ENCODE measurements at regions not wholly inside any gene's neighbourhood (a gene's known extent, or its start where the extent isn't known, plus 50 kb on each side); places are given as distances from the start of the nearest gene placed in this dataset.

DNA sequence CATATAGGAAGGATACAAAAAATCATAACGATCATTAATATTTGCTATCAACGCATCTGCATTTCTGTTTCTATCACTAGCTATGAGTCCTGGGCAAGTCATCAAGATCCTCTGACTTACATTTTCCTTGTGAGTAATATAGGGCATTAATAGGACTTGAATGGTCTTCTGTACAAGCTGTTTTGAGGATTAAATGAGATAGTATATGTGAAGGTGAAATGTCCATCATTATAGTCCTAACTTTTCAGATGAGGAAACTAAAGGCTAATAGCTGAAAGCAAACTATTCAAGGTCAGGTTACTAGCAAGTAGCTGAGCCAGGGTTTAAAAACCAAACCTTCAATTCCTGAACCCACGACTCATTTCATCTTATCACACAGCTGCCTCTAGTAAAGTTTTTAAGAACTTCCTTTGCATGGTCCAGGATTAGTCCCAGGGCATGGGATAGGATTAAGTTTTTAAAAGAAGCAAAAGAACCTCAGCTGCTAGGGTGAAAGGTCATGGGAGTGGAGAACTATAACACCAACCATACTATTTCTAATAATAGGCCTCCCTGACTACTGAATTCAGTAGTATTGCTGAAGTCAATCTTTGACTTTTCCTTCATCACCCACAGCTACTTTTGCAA lies 101.4 kb upstream of the ADAMTS20 start:
- no peak overlapping the region for H3K27ac ChIP-seq (ENCODE audit: extremely low read depth, low read depth, low read length)
- H3K4me3 ChIP-seq (ENCODE audit: low read depth, low read length): no peak overlapping the region
- ChIA-PET POLR2A (no interaction called here), CTCF (no interaction called here)
- H3K4me1 ChIP-seq (ENCODE audit: control insufficient read depth, insufficient read depth, low read length): no peaks in the 10 kb centered on the region
- H3K36me3 ChIP-seq (ENCODE audit: control insufficient read depth in 2 of 2, insufficient read depth in 1 of 2, low read length in 2 of 2): no peaks in the 10 kb centered on the region
- no peak for TF ChIP-seq SP7 (tag by site-specific recombination; IDR thresholded peaks at IDR 0.05)
- TF ChIP-seq, protein P1, sequence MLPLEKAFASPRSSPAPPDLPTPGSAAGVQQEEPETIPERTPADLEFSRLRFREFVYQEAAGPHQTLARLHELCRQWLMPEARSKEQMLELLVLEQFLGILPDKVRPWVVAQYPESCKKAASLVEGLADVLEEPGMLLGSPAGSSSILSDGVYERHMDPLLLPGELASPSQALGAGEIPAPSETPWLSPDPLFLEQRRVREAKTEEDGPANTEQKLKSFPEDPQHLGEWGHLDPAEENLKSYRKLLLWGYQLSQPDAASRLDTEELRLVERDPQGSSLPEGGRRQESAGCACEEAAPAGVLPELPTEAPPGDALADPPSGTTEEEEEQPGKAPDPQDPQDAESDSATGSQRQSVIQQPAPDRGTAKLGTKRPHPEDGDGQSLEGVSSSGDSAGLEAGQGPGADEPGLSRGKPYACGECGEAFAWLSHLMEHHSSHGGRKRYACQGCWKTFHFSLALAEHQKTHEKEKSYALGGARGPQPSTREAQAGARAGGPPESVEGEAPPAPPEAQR (tag by site-specific recombination; IDR thresholded peaks at IDR 0.05): no peak
- TF ChIP-seq ZNF664 (tag by site-specific recombination; IDR thresholded peaks at IDR 0.05): peak; percentile 95
- TF ChIP-seq IKZF3 (tag by site-specific recombination; IDR thresholded peaks at IDR 0.05): no peak
- TF ChIP-seq HIC1 (tag by site-specific recombination; IDR thresholded peaks at IDR 0.05): no peak
- TF ChIP-seq ZNF521 (tag by site-specific recombination; IDR thresholded peaks at IDR 0.05): no peak
- TF ChIP-seq ZBTB6 (tag by site-specific recombination; IDR thresholded peaks at IDR 0.05): no peak
- H3K9me3 ChIP-seq (ENCODE audit: control insufficient read depth, insufficient read depth, low read depth, low read length): no peaks in the 10 kb centered on the region

DNA sequence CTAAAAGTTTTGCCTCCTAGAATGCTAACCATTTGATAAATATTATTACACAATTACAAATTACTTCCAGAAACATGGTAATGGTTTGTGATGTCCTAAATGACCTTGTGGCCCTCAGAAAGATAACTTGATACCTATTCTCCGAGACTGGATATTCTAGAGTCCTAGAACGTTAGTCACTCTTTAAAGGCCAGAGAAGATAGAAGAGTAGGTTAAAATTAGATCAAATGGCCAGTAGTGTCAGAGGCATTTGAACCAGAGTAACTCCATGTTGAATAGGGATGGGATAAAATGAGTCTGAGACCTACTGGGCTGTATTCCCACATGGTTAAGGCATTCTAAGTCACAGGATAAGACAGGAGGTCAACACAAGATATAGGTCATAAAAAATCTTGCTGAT lies 96.6 kb upstream of the ADAMTS20 start:
- POLR2A ChIA-PET: no interaction called here

More for the DNA sequence above, 96.6 kb upstream of the ADAMTS20 start:
- Histone ChIP-seq H3K36me3 (ENCODE audit: control insufficient read depth in 2 of 2, insufficient read depth in 1 of 2, low read length in 2 of 2) (no peaks in the 10 kb centered on the region), H3K27ac (ENCODE audit: extremely low read depth, low read depth, low read length) (no peak overlapping the region), H3K4me1 (ENCODE audit: control insufficient read depth, insufficient read depth, low read length) (no peaks in the 10 kb centered on the region), H3K9me3 (ENCODE audit: control insufficient read depth, insufficient read depth, low read depth, low read length) (no peaks in the 10 kb centered on the region), H3K4me3 (ENCODE audit: low read depth, low read length) (no peak overlapping the region)
- TF ChIP-seq, protein P2, sequence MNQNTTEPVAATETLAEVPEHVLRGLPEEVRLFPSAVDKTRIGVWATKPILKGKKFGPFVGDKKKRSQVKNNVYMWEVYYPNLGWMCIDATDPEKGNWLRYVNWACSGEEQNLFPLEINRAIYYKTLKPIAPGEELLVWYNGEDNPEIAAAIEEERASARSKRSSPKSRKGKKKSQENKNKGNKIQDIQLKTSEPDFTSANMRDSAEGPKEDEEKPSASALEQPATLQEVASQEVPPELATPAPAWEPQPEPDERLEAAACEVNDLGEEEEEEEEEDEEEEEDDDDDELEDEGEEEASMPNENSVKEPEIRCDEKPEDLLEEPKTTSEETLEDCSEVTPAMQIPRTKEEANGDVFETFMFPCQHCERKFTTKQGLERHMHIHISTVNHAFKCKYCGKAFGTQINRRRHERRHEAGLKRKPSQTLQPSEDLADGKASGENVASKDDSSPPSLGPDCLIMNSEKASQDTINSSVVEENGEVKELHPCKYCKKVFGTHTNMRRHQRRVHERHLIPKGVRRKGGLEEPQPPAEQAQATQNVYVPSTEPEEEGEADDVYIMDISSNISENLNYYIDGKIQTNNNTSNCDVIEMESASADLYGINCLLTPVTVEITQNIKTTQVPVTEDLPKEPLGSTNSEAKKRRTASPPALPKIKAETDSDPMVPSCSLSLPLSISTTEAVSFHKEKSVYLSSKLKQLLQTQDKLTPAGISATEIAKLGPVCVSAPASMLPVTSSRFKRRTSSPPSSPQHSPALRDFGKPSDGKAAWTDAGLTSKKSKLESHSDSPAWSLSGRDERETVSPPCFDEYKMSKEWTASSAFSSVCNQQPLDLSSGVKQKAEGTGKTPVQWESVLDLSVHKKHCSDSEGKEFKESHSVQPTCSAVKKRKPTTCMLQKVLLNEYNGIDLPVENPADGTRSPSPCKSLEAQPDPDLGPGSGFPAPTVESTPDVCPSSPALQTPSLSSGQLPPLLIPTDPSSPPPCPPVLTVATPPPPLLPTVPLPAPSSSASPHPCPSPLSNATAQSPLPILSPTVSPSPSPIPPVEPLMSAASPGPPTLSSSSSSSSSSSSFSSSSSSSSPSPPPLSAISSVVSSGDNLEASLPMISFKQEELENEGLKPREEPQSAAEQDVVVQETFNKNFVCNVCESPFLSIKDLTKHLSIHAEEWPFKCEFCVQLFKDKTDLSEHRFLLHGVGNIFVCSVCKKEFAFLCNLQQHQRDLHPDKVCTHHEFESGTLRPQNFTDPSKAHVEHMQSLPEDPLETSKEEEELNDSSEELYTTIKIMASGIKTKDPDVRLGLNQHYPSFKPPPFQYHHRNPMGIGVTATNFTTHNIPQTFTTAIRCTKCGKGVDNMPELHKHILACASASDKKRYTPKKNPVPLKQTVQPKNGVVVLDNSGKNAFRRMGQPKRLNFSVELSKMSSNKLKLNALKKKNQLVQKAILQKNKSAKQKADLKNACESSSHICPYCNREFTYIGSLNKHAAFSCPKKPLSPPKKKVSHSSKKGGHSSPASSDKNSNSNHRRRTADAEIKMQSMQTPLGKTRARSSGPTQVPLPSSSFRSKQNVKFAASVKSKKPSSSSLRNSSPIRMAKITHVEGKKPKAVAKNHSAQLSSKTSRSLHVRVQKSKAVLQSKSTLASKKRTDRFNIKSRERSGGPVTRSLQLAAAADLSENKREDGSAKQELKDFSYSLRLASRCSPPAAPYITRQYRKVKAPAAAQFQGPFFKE (tag by site-specific recombination; IDR thresholded peaks at IDR 0.05; ENCODE audit: borderline replicate concordance): no peak
- TF ChIP-seq ZNF426 (tag by site-specific recombination; IDR thresholded peaks at IDR 0.05): no peak
- TF ChIP-seq ZNF132 (tag by site-specific recombination; IDR thresholded peaks at IDR 0.05; ENCODE audit: borderline replicate concordance): no peak
- TF ChIP-seq ZNF248 (tag by site-specific recombination; IDR thresholded peaks at IDR 0.05): no peak
- CTCF ChIA-PET: no interaction called here
